CD4-positive, alpha-beta T cell treated with Interleukin-6 for 4 hours (primary cell): ENCODE measurements at regions not wholly inside any gene's neighbourhood (a gene's known extent, or its start where the extent isn't known, plus 50 kb on each side); places are given as distances from the start of the nearest gene placed in this dataset.
"Not testable (repeated sequence)": the region's sequence is repeated elsewhere in the genome, so short reads cannot be mapped to it uniquely, and the experiment has no call there.

Source experiments
- DNase-seq: peaks from one replicate; pipeline ENCODE4 v3.0.0-alpha.2; 2020; ENCODE audit warnings: mixed read lengths

GRCh38 chrX:3815896-3816664 is 102.6 kb upstream of the PRKX start:
- peak; percentile 50 for DNase-seq

GRCh38 chrX:3811331-3812311 is 98.2 kb upstream of the PRKX start:
- peak; percentile 66 for DNase-seq

- no peak for DNase-seq
Measured at GRCh38 chrX:3807906-3808305, 94.5 kb upstream of the PRKX start.

DNA sequence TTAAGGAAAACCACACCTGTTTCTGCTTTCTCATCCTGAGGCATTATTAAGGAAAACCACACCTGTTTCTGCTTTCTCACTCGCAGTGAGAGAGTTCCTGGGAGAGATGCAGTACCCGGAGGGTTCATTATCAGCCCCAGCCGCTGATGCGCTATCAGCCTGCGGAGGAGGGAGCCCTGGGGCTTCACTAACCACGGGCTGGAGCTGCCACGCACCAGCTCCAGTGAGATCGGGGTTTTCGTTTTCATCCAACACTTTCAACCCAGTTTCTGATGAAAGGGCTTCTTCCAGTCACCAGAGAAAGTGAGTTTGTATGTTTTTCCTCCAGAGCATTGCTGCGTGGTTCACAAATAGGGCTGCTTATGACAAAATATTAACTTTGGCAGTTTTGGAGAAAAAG is 93.2 kb upstream of the PRKX start:
- no peak for DNase-seq

- no peak for DNase-seq
Measured at GRCh38 chrX:3803713-3804112, 90.3 kb upstream of the PRKX start.

DNA sequence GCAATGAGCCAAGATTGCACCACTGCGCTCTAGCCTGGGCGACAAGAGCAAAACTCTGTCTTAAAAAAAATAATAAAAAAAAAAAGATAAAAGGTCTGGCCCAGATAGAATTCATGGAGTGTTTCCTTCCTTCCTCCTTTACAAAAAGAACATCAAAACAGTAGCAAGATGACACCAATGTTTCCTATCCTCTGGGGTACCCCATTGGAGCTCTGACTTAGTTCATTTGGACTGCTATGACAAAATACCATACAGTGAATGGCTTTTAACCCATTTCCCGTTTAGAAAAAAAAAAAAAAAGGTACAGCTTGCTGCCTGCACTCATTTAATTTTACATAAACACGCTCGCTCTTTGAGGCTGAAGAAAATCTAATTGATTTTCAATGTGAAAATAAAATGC is 89.9 kb upstream of the PRKX start:
- no peak for DNase-seq

GRCh38 chrX:3795411-3795810 is 82.0 kb upstream of the PRKX start:
- not testable (repeated sequence) for DNase-seq

- no peak for DNase-seq
Measured at GRCh38 chrX:3791449-3791848, 78.0 kb upstream of the PRKX start.

DNA sequence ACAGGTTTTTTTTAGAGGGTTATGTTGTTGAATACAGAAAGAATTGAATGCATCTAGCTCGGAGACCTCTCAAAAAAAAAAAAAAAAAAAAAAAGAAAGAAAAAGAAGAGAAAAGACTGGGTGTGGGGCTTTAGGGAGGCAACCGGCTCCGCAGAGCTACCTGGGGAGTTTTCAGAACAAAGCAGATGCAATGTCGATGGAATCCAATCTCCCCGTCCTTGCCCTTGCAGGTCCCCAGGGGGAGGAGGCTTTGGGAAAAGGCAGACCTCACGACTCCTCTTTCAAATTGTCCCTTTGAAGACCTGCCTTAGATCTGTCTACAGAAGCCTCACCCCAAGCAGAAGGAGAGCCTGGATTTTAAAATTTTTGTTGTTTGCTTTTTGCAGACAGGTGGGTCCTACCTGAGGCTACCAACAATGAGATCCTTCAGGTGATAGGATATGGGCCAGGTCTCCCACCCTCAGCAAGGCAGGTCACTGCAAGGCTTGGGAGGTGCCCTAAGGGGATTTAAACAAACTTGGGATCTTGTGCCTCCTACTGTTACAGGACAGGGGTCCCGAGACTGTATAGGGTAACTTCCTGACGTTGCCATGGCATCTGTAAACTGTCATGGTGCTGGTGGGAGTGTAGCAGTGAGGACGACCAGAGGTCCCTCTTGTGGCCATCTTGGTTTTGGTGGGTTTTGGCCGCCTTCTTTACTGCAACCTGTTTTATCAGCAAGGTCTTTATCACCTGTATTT is 75.2 kb upstream of the PRKX start:
- DNase-seq = peak; percentile 13

DNA sequence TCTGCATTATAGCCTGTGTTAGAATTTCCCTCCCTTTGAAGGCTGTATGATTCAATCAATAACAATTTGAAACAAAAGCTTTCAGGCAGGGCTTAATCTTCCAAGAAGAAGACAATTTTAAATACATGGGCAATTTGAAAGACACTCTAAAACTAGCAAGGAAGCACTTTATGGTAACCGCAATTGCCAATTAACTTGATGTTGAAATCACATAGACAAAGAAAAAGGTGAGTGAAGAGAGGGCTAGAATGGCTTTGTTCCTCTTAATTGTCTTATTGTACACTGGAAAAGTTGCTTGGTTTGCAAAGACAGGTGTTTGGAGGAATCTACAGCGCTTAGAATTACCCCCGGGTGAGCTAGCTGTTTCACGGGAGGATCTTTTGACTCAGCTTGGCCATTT is 74.4 kb upstream of the PRKX start:
- DNase-seq = no peak

GRCh38 chrX:3785822-3786221 is 72.4 kb upstream of the PRKX start:
- not testable (repeated sequence) for DNase-seq

DNA sequence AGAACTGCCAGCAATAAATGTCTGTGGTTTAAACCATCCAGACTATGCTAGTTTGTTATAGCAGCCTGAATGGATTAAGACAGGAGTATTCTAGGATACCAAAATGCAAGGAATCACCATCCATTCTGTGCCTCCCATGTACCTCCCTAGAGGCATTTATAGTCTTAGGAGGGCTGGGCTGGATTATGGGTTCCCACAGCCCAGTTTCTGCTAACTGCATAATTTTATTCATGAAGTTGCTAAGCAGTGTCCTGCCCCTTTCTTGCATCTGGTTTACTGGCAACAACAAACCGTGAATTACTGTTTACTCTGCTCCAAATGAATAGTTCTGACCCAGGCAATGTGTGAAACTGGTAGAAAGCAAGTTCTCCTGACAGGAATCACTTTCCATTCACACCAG is 67.1 kb upstream of the PRKX start:
- DNase-seq = no peak

DNA sequence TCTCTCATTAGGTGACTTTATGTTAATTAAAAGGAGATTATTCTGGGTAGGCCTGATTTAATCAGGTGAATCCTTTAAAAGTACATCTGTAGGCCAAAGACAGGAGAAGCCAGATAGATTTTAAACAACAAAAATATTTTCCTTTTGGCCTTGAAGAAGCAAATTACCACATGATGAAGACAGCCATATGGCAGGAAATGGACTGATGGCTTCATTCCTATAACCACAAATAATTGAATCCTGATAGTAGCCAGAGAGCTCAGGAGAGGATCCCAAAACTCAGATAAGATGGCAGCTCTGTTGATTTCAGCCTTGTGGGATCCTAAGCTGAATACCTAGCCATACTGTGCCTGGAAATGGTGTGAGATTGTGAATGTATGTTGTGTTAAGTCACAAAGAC is 66.1 kb upstream of the PRKX start:
- DNase-seq = no peak

DNA sequence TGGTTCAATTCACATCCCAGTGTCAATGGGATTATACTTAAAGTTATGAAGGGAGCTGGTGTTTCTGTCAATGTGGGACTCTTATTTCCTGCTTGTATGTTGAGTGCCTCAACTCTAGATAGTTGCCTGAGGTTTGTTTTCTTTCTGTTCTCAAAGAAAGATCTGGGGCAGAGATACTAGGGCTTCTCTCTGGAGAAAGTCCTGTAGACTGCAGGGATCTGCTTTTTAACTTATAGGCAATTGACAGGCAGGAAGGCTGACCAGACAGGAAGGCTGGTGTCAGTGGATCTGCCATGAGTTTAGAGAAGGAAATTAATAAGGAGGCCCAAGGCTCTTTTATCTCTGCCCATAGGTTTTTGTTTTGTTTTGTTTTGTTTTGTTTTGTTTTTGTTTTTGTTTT is 64.0 kb upstream of the PRKX start:
- no peak for DNase-seq

GRCh38 chrX:3771766-3772165 is 58.3 kb upstream of the PRKX start:
- DNase-seq = no peak

- no peak for DNase-seq
Measured at GRCh38 chrX:3768881-3769280, 55.4 kb upstream of the PRKX start.
